MM.1S (cell line): ENCODE measurements at regions not wholly inside any gene's neighbourhood (a gene's known extent, or its start where the extent isn't known, plus 50 kb on each side); places are given as distances from the start of the nearest gene placed in this dataset.

Experiments used
- DNase-seq: peaks from one replicate; pipeline ENCODE4 v3.0.0-alpha.2; 2015
- H2AFZ ChIP-seq: fragments of 300-600 bp; sonication (generic); 2 replicates; pipeline ENCODE4 v1.6.0; 2016; ENCODE audit warnings: antibody characterized with exemption, low read length
- H3F3A ChIP-seq: fragments of 300-600 bp; sonication (generic); 2 replicates; pipeline ENCODE4 v1.6.1; 2016; ENCODE audit warnings: mild to moderate bottlenecking, antibody characterized with exemption, low read length, moderate library complexity, mixed read lengths; ENCODE audit not compliant: insufficient read depth
- H3K27ac ChIP-seq: fragments of 300-600 bp; sonication (generic); 2 replicates; pipeline ENCODE4 v1.5.1; 2016; ENCODE audit warnings: mild to moderate bottlenecking, low read length
- H3K27me3 ChIP-seq: fragments of 300-600 bp; sonication (generic); replicated peaks from 2 replicates; pipeline ENCODE4 v1.6.0; 2016; ENCODE audit warnings: low read length; ENCODE audit not compliant: insufficient read depth
- H3K36me3 ChIP-seq: fragments of 300-600 bp; sonication (generic); replicated peaks from 2 replicates; pipeline ENCODE4 v1.6.1; 2016; ENCODE audit warnings: mild to moderate bottlenecking, low read length, mixed read lengths; ENCODE audit not compliant: insufficient read depth
- H3K4me1 ChIP-seq: fragments of 300-600 bp; sonication (generic); 2 replicates; pipeline ENCODE4 v1.6.1; 2016; ENCODE audit warnings: low read length, mixed read lengths
- H3K4me2 ChIP-seq: fragments of 300-600 bp; sonication (generic); 2 replicates; pipeline ENCODE4 v1.6.0; 2016; ENCODE audit warnings: low read depth, low read length
- H3K4me3 ChIP-seq: fragments of 300-600 bp; sonication (generic); 2 replicates; pipeline ENCODE4 v1.5.1; 2016; ENCODE audit warnings: low read length, mixed read lengths
- H3K79me2 ChIP-seq: fragments of 300-600 bp; sonication (generic); 2 replicates; pipeline ENCODE4 v1.6.1; 2016; ENCODE audit warnings: mixed run types, low read length, mixed read lengths
- H3K9ac ChIP-seq: fragments of 300-600 bp; sonication (generic); 2 replicates; pipeline ENCODE4 v1.6.1; 2016; ENCODE audit warnings: low read length, mixed read lengths
- H3K9me2 ChIP-seq: fragments of 300-600 bp; sonication (generic); replicated peaks from 2 replicates; pipeline ENCODE4 v1.6.1; 2016; ENCODE audit warnings: mild to moderate bottlenecking, low read length, mixed read lengths; ENCODE audit not compliant: insufficient read depth
- H3K9me3 ChIP-seq: fragments of 300-600 bp; sonication (generic); replicated peaks from 2 replicates; pipeline ENCODE4 v1.6.1; 2016; ENCODE audit warnings: mild to moderate bottlenecking, low read length, mixed read lengths; ENCODE audit not compliant: insufficient read depth
- H4K20me1 ChIP-seq: fragments of 300-600 bp; sonication (generic); 2 replicates; pipeline ENCODE4 v1.6.1; 2016; ENCODE audit warnings: mild to moderate bottlenecking, low read length, moderate library complexity, mixed read lengths; ENCODE audit not compliant: insufficient read depth
- CTCF ChIP-seq: fragments of 300-600 bp; sonication (generic); IDR thresholded peaks from 2 replicates; pipeline ENCODE4 v1.5.1; 2016; ENCODE audit warnings: antibody characterized with exemption, low read length, mixed read lengths
- EZH2 ChIP-seq: fragments of 300-600 bp; sonication (generic); optimal IDR thresholded peaks from 2 replicates; pipeline ENCODE3; 2017; ENCODE audit warnings: low read depth, mild to moderate bottlenecking, antibody characterized with exemption, low read length, mixed read lengths
- EZH2phosphoT487 ChIP-seq: fragments of 300-600 bp; sonication (generic); IDR thresholded peaks from 2 replicates; pipeline ENCODE4 v1.6.1; 2018; ENCODE audit warnings: antibody characterized with exemption, low read length

- Histone ChIP-seq H3K9me2 (no peaks in the 10 kb centered on the region), H3K27ac (no peak overlapping the region), H3K4me1 (no peaks in the 10 kb centered on the region), H3K27me3 (no peaks in the 10 kb centered on the region), H3K79me2 (no peaks in the 10 kb centered on the region), H3K9me3 (no peaks in the 10 kb centered on the region), H3K4me2 (no peak overlapping the region), H3F3A (no peaks in the 10 kb centered on the region), H3K9ac (no peak overlapping the region), H3K4me3 (no peak overlapping the region), H3K36me3 (no peaks in the 10 kb centered on the region), H2AFZ (no peak overlapping the region), H4K20me1 (no peaks in the 10 kb centered on the region)
- DNase-seq, result no peak
- TF ChIP-seq EZH2phosphoT487 (no peak), EZH2 (no peak), CTCF (no peak)
Measured at GRCh38 chr15:31776039-31776438, 254.3 kb upstream of the CHRNA7 start.

- no peak for DNase-seq
- no peak overlapping the region for H3K9ac ChIP-seq
- H3K9me3 ChIP-seq, result no peaks in the 10 kb centered on the region
- H3K4me2 ChIP-seq, result no peak overlapping the region
- H2AFZ ChIP-seq, result no peak overlapping the region
- H3K36me3 ChIP-seq, result no peaks in the 10 kb centered on the region
- no peaks in the 10 kb centered on the region for H3K27me3 ChIP-seq
- TF ChIP-seq EZH2phosphoT487 (no peak), CTCF (no peak), EZH2 (no peak)
- no peaks in the 10 kb centered on the region for H3K79me2 ChIP-seq
- no peaks in the 10 kb centered on the region for H3F3A ChIP-seq
- H3K27ac ChIP-seq, result no peak overlapping the region
- no peaks in the 10 kb centered on the region; the same call in 1 of the 2 replicates for H3K4me1 ChIP-seq
- H3K4me3 ChIP-seq, result no peak overlapping the region
- no peaks in the 10 kb centered on the region for H3K9me2 ChIP-seq
- no peaks in the 10 kb centered on the region for H4K20me1 ChIP-seq
Measured at GRCh38 chr15:31781261-31781660, 249.1 kb upstream of the CHRNA7 start.

- Histone ChIP-seq H3K4me3 (no peak overlapping the region), H3K27ac (no peak overlapping the region), H3K9ac (no peak overlapping the region), H3K36me3 (no peaks in the 10 kb centered on the region), H4K20me1 (no peaks in the 10 kb centered on the region), H3K4me1 (no peaks in the 10 kb centered on the region; the same call in 1 of the 2 replicates), H3K79me2 (no peaks in the 10 kb centered on the region), H3F3A (no peaks in the 10 kb centered on the region), H2AFZ (no peak overlapping the region), H3K9me3 (no peaks in the 10 kb centered on the region), H3K9me2 (no peaks in the 10 kb centered on the region), H3K27me3 (no peaks in the 10 kb centered on the region), H3K4me2 (no peak overlapping the region)
- DNase-seq, result no peak
- TF ChIP-seq CTCF, result no peak
- TF ChIP-seq EZH2phosphoT487, result no peak
- TF ChIP-seq EZH2, result no peak
Measured at GRCh38 chr15:31782016-31782783, 248.1 kb upstream of the CHRNA7 start.
